Central memory CD8-positive, alpha-beta T cell (primary cell): ENCODE measurements at regions not wholly inside any gene's neighbourhood (a gene's known extent, or its start where the extent isn't known, plus 50 kb on each side); places are given as distances from the start of the nearest gene placed in this dataset.
"Not testable (repeated sequence)": the region's sequence is repeated elsewhere in the genome, so short reads cannot be mapped to it uniquely, and the experiment has no call there.

Experiments used
- ATAC-seq: fragments of 150-1000 bp; cut with Tn5 transposase; replicated peaks from 2 replicates; pipeline ENCODE4 v1.10.0; 2022; ENCODE audit warnings: mild to moderate bottlenecking, moderate FRiP score, moderate number of reproducible peaks; ENCODE audit not compliant: poor library complexity, severe bottlenecking; ENCODE audit errors: extremely low read depth
- DNase-seq, 2 donors: peaks; one replicate each; pipeline ENCODE4 v3.0.0; 2021; ENCODE audit warnings: low spot score in 2 of 2
- H3K27ac Mint-ChIP-seq: one replicate; pipeline ENCODE4 v1.8.0; 2022; ENCODE audit warnings: low read depth, mild to moderate bottlenecking, moderate library complexity, mixed read lengths
- H3K27me3 Mint-ChIP-seq: one replicate; pipeline ENCODE4 v1.8.0; 2022; ENCODE audit warnings: mixed read lengths
- H3K36me3 Mint-ChIP-seq: one replicate; pipeline ENCODE4 v1.8.0; 2022; ENCODE audit warnings: mild to moderate bottlenecking, moderate library complexity, mixed read lengths; ENCODE audit not compliant: insufficient read depth
- H3K4me1 Mint-ChIP-seq: one replicate; pipeline ENCODE4 v1.8.0; 2022; ENCODE audit warnings: mixed read lengths
- H3K4me3 Mint-ChIP-seq: one replicate; pipeline ENCODE4 v1.8.0; 2022; ENCODE audit warnings: mild to moderate bottlenecking, moderate library complexity, mixed read lengths
- H3K9me3 Mint-ChIP-seq: one replicate; pipeline ENCODE4 v1.8.0; 2022; ENCODE audit warnings: mixed read lengths

DNA sequence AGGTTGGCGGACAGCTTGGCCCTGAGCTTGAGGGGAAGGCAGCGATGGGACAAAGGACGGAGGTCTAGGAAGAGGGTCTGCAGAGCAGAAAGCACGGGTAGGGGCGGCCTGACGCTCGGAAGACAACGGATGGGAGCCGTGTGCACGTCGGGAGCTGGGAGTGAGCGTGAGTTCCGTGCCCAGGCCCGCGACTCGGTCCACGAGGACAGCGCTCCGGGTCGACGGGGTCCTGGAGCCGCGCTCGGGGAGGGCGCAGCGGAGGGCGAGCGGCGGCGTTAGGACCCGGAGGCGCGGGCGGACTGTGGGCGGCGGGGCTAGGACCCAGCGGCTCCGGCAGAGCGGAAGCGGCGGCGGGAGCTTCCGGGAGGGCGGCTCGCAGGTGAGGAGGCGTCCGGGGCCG is 149.3 kb downstream of the OR4F15 start:
- not testable (repeated sequence) for H3K9me3 Mint-ChIP-seq, H3K4me1 Mint-ChIP-seq, H3K4me3 Mint-ChIP-seq, H3K27me3 Mint-ChIP-seq, H3K27ac Mint-ChIP-seq, ATAC-seq, H3K36me3 Mint-ChIP-seq, DNase-seq

DNA sequence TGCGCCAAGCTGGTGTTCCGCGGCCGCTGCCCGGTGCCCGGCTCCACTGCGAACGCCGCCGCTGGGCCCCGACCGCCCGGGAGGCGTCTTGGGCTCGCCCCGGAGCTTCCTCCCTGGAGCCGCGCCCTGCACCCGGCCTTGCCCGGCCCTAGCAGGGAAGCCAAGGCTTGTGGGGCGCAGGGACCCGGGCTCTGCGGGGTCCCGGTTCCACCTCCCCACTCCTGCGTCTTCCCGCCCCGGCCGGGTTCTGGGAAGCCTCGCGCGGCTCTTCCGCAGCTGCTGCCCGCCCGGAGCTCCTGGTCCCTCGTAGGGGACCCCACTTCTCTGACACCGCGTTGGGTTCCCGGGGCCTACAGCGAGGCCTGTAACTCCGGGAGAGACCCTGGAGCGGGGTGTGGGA is 149.8 kb downstream of the OR4F15 start:
- H3K27me3 Mint-ChIP-seq, H3K36me3 Mint-ChIP-seq, H3K9me3 Mint-ChIP-seq, H3K4me3 Mint-ChIP-seq, H3K4me1 Mint-ChIP-seq, DNase-seq, H3K27ac Mint-ChIP-seq, ATAC-seq: not testable (repeated sequence)

DNA sequence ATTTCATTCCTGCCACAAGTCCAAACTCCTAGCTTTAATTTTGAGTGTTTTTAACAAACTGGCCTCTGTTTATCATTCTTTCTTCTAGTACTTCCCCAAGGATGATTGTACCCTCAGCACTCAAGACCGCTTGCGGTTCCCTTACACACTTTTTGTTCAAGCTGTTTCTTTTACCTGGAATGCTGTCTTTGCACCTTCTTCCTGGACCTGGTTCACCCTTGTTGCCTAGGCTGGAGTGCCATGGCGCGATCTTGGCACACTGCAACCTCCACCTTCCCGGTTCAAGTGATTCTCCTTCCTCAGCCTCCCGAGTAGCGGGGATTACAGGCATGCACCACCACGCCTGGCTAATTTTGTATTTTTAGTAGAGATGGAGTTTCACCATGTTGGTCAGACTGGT is 151.7 kb downstream of the OR4F15 start:
- DNase-seq, H3K9me3 Mint-ChIP-seq, H3K36me3 Mint-ChIP-seq, ATAC-seq, H3K27ac Mint-ChIP-seq, H3K4me3 Mint-ChIP-seq, H3K27me3 Mint-ChIP-seq, H3K4me1 Mint-ChIP-seq: not testable (repeated sequence)

DNA sequence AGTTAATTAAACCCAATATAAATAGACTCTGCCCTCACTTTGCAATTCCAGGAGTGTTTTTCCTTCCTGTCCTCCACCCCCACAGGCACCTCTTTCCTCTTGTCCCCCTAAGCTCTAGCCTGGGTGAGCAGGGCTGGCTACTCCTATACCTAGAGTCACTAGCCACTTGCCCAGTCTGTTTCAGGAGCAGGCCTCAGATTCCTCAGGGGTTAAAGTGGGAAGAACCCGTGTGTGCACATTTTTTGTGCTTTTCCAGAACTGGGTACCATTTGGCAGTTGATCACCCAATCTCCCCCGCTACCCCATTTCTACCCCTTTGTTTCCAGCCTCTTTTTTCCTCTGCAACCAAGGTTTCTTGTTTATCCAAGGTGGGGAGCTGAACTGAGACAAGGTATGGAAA is 153.4 kb downstream of the OR4F15 start:
- DNase-seq, H3K4me1 Mint-ChIP-seq, H3K4me3 Mint-ChIP-seq, ATAC-seq, H3K9me3 Mint-ChIP-seq, H3K36me3 Mint-ChIP-seq, H3K27ac Mint-ChIP-seq, H3K27me3 Mint-ChIP-seq: not testable (repeated sequence)

DNA sequence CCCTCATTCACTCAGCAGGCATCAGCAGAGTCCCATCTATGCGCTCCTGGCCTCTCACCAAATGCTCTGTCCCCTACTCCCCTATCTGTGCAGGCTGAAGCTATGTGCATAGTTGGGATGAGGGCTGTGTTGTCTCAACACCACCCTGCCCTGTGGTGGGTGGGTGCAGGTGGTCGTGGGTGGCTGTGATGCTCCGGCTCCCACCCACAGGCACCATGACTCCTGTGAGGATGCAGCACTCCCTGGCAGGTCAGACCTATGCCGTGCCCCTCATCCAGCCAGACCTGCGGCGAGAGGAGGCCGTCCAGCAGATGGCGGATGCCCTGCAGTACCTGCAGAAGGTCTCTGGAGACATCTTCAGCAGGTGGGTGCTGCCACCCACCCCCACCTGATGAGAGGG is 153.9 kb downstream of the OR4F15 start:
- DNase-seq, H3K27ac Mint-ChIP-seq, H3K4me3 Mint-ChIP-seq, ATAC-seq, H3K4me1 Mint-ChIP-seq, H3K36me3 Mint-ChIP-seq, H3K9me3 Mint-ChIP-seq, H3K27me3 Mint-ChIP-seq: not testable (repeated sequence)

DNA sequence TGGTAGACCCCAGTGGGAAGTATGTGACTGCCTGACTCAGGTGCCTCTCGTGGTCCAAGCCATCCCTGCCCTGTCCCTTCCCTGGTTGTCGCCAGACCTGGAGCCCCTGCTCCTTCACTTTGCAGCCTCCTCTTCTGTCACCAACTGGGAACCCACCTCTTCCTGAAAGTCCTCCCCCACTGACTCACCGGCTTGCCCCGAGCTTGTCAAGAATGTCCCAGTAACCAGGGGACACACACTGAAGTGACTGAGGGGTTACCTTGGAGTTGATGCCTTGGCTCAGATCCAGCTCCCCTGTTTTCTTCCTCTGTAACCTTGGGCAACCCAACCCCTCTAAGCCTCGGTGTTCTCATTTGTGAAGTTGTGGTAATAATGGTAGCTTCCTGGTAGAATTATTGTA is 155.4 kb downstream of the OR4F15 start:
- not testable (repeated sequence) for H3K27ac Mint-ChIP-seq, ATAC-seq, DNase-seq, H3K9me3 Mint-ChIP-seq, H3K4me1 Mint-ChIP-seq, H3K36me3 Mint-ChIP-seq, H3K27me3 Mint-ChIP-seq, H3K4me3 Mint-ChIP-seq

DNA sequence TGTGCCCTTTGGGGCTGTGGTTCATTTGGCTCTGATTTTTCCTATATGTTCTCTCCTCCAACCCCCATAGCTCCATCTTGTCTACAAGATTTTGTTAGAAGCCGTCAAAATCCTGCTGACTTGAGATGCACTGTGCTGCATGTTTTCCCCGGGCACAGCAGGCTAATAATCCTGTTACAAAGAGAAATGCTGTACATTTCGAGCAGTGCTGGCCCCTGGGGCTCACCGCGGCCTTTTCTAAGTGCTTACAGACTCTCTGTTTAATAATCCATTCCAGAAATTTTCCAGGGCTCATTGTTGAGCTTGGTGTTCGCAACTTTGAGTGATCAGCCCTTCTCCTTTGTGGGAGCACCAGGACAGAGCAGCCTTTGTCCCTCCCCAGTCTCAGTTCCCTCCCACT is 158.6 kb downstream of the OR4F15 start:
- H3K27me3 Mint-ChIP-seq, DNase-seq, H3K36me3 Mint-ChIP-seq, H3K4me1 Mint-ChIP-seq, H3K9me3 Mint-ChIP-seq, ATAC-seq, H3K4me3 Mint-ChIP-seq, H3K27ac Mint-ChIP-seq: not testable (repeated sequence)

DNA sequence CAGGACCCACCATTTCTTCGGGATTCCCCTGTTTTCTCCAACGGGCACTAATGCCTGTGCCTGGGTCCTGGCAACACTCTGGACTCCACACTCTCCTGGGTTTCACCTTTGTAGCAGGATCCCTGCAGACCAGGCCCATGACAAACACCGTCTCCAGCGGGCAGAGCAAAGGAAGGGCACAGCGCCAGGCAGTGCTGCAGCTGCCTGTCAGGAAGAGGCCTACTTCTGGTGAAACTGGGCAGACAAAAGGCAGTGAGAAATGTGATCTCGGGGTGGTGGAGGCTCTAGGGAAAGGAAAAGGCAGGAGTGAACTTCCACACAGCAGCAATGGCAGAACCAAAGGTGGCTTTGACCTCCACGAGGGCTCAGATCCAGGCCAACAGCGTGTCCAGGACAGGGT is 165.3 kb downstream of the OR4F15 start:
- not testable (repeated sequence) for H3K4me3 Mint-ChIP-seq, H3K9me3 Mint-ChIP-seq, DNase-seq, ATAC-seq, H3K36me3 Mint-ChIP-seq, H3K4me1 Mint-ChIP-seq, H3K27ac Mint-ChIP-seq, H3K27me3 Mint-ChIP-seq

DNA sequence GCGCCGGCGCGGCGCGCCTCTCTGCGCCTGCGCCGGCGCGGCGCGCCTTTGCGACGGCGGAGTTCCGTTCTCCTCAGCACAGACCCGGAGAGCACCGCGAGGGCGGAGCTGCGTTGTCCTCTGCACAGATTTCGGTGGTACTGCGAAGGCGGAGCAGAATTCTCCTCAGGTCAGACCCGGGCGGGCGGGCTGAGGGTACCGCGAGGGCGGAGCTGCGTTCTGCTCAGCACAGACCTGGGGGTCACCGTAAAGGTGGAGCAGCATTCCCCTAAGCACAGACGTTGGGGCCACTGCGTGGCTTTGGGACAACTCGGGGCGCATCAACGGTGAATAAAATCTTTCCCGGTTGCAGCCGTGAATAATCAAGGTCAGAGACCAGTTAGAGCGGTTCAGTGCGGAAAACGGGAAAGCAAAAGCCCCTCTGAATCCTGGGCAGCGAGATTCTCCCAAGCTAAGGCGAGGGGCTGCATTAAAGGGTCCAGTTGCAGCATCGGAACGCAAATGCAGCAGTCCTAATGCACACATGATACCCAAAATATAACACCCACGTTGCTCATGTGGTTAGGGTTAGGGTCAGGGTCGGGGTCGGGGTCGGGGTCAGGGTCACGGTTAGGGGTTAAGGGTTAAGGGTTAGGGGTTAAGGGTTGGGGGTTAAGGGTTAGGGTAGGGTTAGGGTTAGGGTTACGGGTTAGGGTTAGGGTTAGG is 168.4 kb downstream of the OR4F15 start:
- not testable (repeated sequence) for H3K4me3 Mint-ChIP-seq, H3K9me3 Mint-ChIP-seq, H3K27ac Mint-ChIP-seq, H3K36me3 Mint-ChIP-seq, H3K4me1 Mint-ChIP-seq, H3K27me3 Mint-ChIP-seq
- peak; percentile 40 for ATAC-seq
- peak; percentile 13 to 14 for DNase-seq
